Activated naive CD8-positive, alpha-beta T cell treated with anti-CD3 and anti-CD28 coated beads for 36 hours (primary cell): ENCODE measurements at regions not wholly inside any gene's neighbourhood (a gene's known extent, or its start where the extent isn't known, plus 50 kb on each side); places are given as distances from the start of the nearest gene placed in this dataset.

Experiments used
- DNase-seq: peaks from one replicate; pipeline ENCODE4 v3.0.0; 2021
- H3K27ac Mint-ChIP-seq: one replicate; pipeline ENCODE4 v1.8.0; 2022; ENCODE audit warnings: mild to moderate bottlenecking, moderate library complexity, mixed read lengths
- H3K27me3 Mint-ChIP-seq: one replicate; pipeline ENCODE4 v1.8.0; 2022; ENCODE audit warnings: mild to moderate bottlenecking, mixed read lengths
- H3K36me3 Mint-ChIP-seq: one replicate; pipeline ENCODE4 v1.8.0; 2021; ENCODE audit warnings: mild to moderate bottlenecking, mixed read lengths
- H3K4me1 Mint-ChIP-seq: one replicate; pipeline ENCODE4 v1.8.0; 2021; ENCODE audit warnings: mixed read lengths
- H3K4me3 Mint-ChIP-seq: one replicate; pipeline ENCODE4 v1.8.0; 2022; ENCODE audit warnings: mild to moderate bottlenecking, moderate library complexity, mixed read lengths
- H3K9me3 Mint-ChIP-seq: one replicate; pipeline ENCODE4 v1.8.0; 2022; ENCODE audit warnings: mixed read lengths

DNA sequence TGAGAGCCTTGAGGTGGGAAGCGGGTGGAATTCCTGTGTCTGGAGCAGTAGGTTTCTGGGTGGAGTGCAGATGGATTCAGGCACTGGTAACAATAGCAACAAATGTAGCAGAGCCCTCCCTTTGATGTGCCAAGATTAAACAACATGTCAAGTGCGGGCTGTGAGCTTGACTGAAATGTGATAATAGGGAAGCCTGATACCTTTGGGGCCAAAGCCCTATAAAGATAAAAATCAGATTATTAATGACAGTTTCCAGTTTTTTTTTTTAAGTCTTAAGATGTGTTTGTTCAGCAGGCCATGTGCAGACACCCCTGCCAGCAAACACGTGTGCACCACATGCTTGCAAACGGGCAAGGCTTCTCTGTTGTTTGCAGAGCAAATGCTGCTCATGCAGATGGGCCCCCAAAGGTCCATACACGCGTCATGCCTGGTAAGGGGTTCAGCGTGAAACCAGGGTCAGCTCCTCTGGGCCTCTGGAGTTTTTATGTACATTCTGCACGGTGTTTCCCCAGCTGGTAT lies 193.2 kb downstream of the GADD45G start:
- H3K27ac Mint-ChIP-seq = no peak overlapping the region
- no peak for DNase-seq
- H3K4me3 Mint-ChIP-seq = no peak overlapping the region
- H3K27me3 Mint-ChIP-seq = peaks cover 7% of the 10 kb centered on the region
- H3K36me3 Mint-ChIP-seq = no peaks in the 10 kb centered on the region
- H3K4me1 Mint-ChIP-seq = no peaks in the 10 kb centered on the region
- H3K9me3 Mint-ChIP-seq = no peaks in the 10 kb centered on the region

GRCh38 chr9:89798547-89799120 lies 193.8 kb downstream of the GADD45G start:
- Mint-ChIP-seq H3K36me3 (no peaks in the 10 kb centered on the region), H3K4me1 (no peaks in the 10 kb centered on the region), H3K27ac (no peak overlapping the region), H3K9me3 (no peaks in the 10 kb centered on the region), H3K27me3 (peaks cover 7% of the 10 kb centered on the region), H3K4me3 (no peak overlapping the region)
- DNase-seq = no peak

DNA sequence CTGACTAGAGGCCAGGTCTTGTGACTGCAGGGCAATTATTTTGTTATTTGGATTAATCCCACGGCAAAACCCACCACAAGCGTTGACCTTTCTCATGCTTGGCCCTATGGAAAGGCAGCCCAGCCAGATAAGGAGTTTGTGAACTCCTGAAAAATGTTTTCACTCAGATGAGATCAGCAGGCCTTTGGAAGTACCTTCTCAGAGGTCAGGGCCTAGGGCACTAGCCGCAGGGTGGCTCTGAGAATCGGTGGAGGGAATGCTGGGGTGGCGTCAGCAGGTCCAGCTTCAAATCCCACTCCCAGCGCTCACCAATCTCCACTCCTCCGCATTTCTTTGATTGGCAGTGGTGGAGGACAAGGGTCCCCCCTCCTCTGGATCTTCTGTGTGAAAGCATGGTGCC lies 194.4 kb downstream of the GADD45G start:
- no peaks in the 10 kb centered on the region for H3K9me3 Mint-ChIP-seq
- no peak overlapping the region for H3K4me3 Mint-ChIP-seq
- DNase-seq = no peak
- peaks cover 7% of the 10 kb centered on the region for H3K27me3 Mint-ChIP-seq
- peaks cover under 1% of the 10 kb centered on the region for H3K4me1 Mint-ChIP-seq
- H3K36me3 Mint-ChIP-seq = no peaks in the 10 kb centered on the region
- no peak overlapping the region for H3K27ac Mint-ChIP-seq

DNA sequence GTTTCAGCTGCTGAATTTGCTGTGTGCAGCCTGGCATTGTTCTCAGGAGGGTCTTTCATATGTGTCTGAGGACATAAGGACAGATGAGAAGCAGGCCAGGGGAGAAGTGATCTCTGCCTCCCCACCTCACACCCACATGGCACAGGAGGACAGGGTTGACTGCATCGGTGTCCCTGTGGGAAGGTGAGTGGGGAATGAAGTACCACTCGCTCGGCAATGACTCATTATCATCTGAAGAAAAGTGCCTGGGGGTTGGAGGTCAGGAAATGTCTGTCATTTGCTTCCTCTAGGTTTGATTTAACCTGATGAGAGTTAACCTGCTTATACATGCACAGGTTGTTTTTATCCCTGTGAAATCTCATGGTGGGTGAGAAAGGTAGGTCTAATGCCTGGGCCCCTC lies 195.0 kb downstream of the GADD45G start:
- no peak for DNase-seq
- no peak overlapping the region for H3K4me3 Mint-ChIP-seq
- H3K27ac Mint-ChIP-seq = no peak overlapping the region
- H3K9me3 Mint-ChIP-seq = no peaks in the 10 kb centered on the region
- peaks cover 6% of the 10 kb centered on the region for H3K4me1 Mint-ChIP-seq
- no peaks in the 10 kb centered on the region for H3K36me3 Mint-ChIP-seq
- H3K27me3 Mint-ChIP-seq = peaks cover 7% of the 10 kb centered on the region

- no peaks in the 10 kb centered on the region for H3K36me3 Mint-ChIP-seq
- H3K27me3 Mint-ChIP-seq = peaks cover 7% of the 10 kb centered on the region
- H3K27ac Mint-ChIP-seq = no peak overlapping the region
- DNase-seq = no peak
- H3K9me3 Mint-ChIP-seq = no peaks in the 10 kb centered on the region
- H3K4me3 Mint-ChIP-seq = no peak overlapping the region
- H3K4me1 Mint-ChIP-seq = peaks cover 8% of the 10 kb centered on the region
These were observed 196.5 kb downstream of the GADD45G start for GRCh38 chr9:89801341-89801740.

- H3K27me3 Mint-ChIP-seq = peaks cover 7% of the 10 kb centered on the region
- no peak for DNase-seq
- H3K4me1 Mint-ChIP-seq = peaks cover 8% of the 10 kb centered on the region
- no peaks in the 10 kb centered on the region for H3K36me3 Mint-ChIP-seq
- H3K27ac Mint-ChIP-seq = no peak overlapping the region
- no peak overlapping the region for H3K4me3 Mint-ChIP-seq
- no peaks in the 10 kb centered on the region for H3K9me3 Mint-ChIP-seq
These were observed 197.2 kb downstream of the GADD45G start for GRCh38 chr9:89801742-89802670.

DNA sequence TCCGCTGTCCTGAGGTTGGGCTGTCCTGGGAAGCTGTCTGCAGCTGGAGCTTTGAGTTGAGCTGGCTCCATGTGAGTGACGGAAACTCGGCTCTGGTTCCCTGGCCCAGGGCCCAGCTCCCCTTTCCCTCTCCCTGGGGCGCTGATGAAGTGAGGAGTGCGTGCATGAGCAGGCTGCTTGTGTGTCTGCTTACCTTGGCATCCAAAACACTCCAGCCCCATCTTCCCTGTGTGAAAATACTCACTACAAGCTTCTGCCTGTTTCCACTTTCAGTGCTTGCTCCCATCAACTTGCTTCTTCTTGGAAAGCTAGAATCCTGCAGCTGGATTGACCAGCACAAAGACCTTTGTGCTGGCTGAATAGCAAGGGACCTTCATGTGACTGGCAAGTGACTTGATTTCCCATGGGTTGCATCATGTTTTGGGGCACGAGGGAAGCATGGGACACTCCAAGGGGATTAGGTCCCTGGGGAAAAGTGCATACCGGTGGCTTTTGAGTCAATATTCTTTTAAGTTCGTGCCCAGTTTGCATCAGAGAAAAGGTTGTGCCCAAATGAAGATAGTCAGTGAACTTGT lies 198.1 kb downstream of the GADD45G start:
- Mint-ChIP-seq H3K4me1 (peaks cover 8% of the 10 kb centered on the region), H3K27me3 (peaks cover 7% of the 10 kb centered on the region), H3K36me3 (no peaks in the 10 kb centered on the region), H3K27ac (no peak overlapping the region), H3K9me3 (no peaks in the 10 kb centered on the region), H3K4me3 (no peak overlapping the region)
- no peak for DNase-seq

- Mint-ChIP-seq H3K4me1 (peaks cover 8% of the 10 kb centered on the region), H3K36me3 (no peaks in the 10 kb centered on the region), H3K27ac (no peak overlapping the region), H3K9me3 (no peaks in the 10 kb centered on the region), H3K4me3 (no peak overlapping the region), H3K27me3 (peaks cover 7% of the 10 kb centered on the region)
- no peak for DNase-seq
These were observed 198.6 kb downstream of the GADD45G start for GRCh38 chr9:89803403-89803802.

DNA sequence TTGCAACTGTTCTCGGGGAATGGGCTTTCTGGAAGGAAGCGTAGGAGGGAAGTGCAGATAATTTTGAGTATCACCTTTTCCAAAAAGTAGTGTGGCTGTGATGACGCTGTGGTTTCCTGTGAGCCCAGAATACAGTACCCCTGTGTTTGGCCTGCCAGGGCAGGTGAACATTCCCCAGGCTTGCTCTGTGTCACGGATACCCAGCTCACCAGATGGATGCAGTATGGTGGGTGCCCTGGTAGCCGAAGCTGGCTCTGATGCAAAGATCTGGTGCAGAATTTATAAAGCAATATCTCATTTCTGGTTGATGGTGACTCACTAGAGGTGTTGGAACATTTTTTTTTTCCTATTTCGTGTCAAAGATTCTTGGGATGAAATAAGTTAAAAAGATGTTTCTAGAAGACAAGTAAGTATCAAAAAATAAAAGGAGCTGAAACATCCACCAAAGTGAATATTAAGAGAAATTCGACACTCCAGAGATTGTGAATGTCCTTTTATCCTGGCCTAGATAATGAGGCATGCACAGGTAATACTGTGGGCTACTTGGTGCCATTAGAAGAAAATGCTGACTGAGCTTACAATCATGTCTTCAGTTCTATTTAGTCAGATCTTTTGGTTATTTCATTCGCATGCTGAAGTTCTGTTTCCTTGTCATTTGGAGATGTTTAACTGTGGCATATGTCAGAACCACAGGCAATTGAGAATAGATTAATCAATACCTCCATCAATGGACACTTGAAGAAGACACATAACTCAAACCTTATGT lies 200.1 kb downstream of the GADD45G start:
- Mint-ChIP-seq H3K27ac (no peak overlapping the region), H3K4me3 (no peak overlapping the region), H3K27me3 (peaks cover 12% of the 10 kb centered on the region), H3K9me3 (no peaks in the 10 kb centered on the region), H3K36me3 (no peaks in the 10 kb centered on the region), H3K4me1 (peaks cover 8% of the 10 kb centered on the region)
- no peak for DNase-seq

DNA sequence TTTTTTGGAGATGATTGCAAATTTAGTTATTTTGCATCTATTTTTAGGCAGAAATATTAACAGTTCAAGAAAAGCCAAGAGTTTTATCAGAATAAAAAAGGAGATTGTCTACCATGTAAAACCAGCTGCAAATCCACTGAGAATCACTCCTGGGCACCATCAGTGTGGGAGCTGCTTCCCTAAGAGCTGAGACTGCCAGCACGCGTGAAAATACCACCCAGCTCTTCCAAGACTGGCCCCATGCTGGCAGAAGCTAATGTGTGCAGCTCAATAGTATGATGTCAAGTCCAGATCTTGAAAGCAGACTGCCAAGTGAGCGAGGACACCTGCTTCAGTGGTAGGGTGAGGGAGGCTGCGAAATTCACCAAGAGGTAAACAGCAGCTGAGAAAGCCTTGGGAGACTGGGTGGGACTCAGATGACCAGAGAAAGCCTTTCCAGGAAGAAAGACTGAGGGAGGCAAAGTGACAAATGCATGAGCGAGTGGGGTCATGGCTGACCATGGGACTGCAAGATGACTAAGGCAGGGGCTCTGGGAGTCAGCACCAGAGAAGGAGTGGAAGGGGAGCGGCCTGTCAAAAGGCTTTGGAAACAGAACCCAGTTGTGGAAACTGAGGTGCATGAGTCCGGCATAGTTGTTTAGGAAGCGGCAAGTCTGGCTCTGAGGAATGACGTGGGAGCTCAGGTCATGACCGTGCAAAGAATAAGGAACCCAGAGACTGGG lies 200.9 kb downstream of the GADD45G start:
- H3K27me3 Mint-ChIP-seq = peaks cover 12% of the 10 kb centered on the region
- no peak for DNase-seq
- peaks cover 8% of the 10 kb centered on the region for H3K4me1 Mint-ChIP-seq
- H3K9me3 Mint-ChIP-seq = no peaks in the 10 kb centered on the region
- no peak overlapping the region for H3K4me3 Mint-ChIP-seq
- H3K27ac Mint-ChIP-seq = no peak overlapping the region
- no peaks in the 10 kb centered on the region for H3K36me3 Mint-ChIP-seq

DNA sequence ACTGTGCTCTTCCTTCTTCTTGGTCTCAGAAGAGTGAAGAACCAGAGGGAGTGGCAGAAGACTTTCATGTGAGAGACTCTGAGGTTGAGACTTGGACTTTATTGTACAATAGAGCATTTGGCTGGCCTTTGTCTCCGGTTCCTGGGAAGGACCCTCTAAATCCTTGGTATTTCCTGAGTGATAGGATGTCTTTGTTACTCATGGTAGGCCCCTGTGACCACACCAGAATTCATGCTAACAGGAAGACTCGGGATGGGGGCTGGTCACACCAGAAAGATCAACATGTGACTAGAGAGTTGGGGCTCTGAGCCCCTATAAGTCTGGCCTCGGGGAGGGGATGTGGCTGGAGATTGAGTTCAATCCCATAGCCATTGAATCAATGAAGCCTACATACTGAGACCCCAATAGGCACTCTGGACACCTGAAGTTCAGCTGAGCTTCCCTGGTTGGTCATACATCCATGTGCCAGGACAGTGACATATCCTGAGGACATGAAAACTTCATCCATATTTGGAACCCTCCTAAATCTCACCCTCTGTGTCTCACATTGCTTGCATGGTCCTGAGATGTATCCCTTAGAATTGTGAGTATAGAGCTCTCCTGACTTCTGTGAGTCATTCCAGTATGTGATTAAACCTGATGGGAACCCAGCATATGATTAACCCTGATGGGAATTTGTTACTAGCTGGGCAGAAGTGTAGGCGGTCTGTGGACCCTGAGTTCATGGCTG lies 201.7 kb downstream of the GADD45G start:
- Mint-ChIP-seq H3K27ac (no peak overlapping the region), H3K4me1 (peaks cover 12% of the 10 kb centered on the region), H3K27me3 (peaks cover 19% of the 10 kb centered on the region), H3K9me3 (no peaks in the 10 kb centered on the region), H3K4me3 (no peak overlapping the region), H3K36me3 (no peaks in the 10 kb centered on the region)
- no peak for DNase-seq

- DNase-seq = no peak
- Mint-ChIP-seq H3K4me3 (no peak overlapping the region), H3K9me3 (no peaks in the 10 kb centered on the region), H3K4me1 (peaks cover 16% of the 10 kb centered on the region), H3K27me3 (peaks cover 19% of the 10 kb centered on the region), H3K36me3 (no peaks in the 10 kb centered on the region), H3K27ac (no peak overlapping the region)
These were observed 202.2 kb downstream of the GADD45G start for GRCh38 chr9:89807101-89807395.

GRCh38 chr9:89807682-89808075 lies 202.9 kb downstream of the GADD45G start:
- no peak overlapping the region for H3K27ac Mint-ChIP-seq
- H3K4me1 Mint-ChIP-seq = peaks cover 17% of the 10 kb centered on the region
- DNase-seq = no peak
- no peaks in the 10 kb centered on the region for H3K9me3 Mint-ChIP-seq
- H3K27me3 Mint-ChIP-seq = peaks cover 14% of the 10 kb centered on the region
- H3K36me3 Mint-ChIP-seq = no peaks in the 10 kb centered on the region
- H3K4me3 Mint-ChIP-seq = no peak overlapping the region
